ENCODE measurements at regions not wholly inside any gene's neighbourhood (a gene's known extent, or its start where the extent isn't known, plus 50 kb on each side); places are given as distances from the start of the nearest gene placed in this dataset.

GRCh38 chr2:57891086-57891712 lies 155.4 kb upstream of the VRK2 start:
- DNase-seq (ENCODE audit: low read depth in 2 of 3, low spot score in 2 of 3) = no peak

DNA sequence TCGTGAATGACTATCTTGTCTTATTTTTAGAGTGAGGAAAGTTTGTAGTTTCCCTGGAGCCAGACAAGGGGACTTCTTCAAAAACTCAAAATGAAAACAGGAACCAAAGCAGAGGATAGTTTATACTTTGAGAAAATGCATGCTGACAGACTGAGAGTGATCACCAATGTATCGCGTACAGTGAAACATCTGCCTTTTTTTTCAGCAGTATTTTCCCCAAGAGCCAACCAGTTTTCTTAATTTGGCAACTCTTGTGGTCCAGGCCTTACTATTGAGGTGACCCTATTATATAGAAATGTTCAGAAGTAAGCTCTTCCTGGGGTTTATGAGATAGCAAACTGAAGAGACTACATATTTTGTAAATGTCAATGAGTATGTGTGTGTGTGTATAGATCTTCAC lies 153.7 kb upstream of the VRK2 start:
- peak in 1 of 3 donors; percentile 3 for DNase-seq (ENCODE audit: low read depth in 2 of 3, low spot score in 2 of 3)

DNA sequence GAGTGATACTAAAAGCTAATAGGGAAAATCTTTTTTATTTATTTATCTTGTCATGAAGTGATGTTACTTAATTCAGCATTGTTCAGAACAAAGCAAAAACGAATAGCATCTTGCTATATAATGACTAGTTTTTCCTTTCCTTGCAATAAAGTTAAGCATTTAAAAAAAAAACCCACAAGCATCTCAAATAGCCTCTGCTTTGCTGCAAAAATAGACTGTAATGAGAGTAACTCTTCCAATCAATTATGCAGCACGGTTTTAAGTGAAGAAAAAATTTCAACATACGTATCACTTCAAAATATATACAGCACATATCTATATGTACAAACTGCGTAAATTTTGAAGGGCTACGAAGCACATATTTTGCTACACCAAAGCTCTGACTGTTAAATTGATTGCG lies 153.3 kb upstream of the VRK2 start:
- DNase-seq (ENCODE audit: low read depth in 2 of 3, low spot score in 2 of 3) = no peak

GRCh38 chr2:57893786-57894185 lies 152.8 kb upstream of the VRK2 start:
- no peak for DNase-seq (ENCODE audit: low read depth in 2 of 3, low spot score in 2 of 3)

DNA sequence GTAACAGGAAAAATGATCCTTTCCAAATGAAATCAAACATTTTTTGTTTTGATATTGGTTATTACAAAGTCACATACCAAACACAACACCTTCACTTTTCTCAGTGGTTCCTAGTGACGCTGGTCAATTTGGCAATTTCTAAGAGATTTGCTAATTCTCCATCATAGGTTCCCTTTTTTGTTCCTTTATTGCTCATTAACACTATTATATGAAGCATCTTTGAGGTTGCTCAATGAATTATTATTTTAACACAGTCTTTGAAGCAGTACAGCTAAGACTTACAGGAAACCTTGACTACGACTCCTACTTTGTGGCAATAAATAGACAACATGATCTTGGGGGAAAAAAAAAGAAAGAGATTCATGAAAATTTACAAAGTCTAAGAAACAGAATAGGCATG lies 152.2 kb upstream of the VRK2 start:
- no peak for DNase-seq (ENCODE audit: low read depth in 2 of 3, low spot score in 2 of 3)

GRCh38 chr2:57897920-57898319 lies 148.7 kb upstream of the VRK2 start:
- no peak for DNase-seq (ENCODE audit: low read depth in 2 of 3, low spot score in 2 of 3)

- peak in 1 of 3 donors; percentile 7 for DNase-seq (ENCODE audit: low read depth in 2 of 3, low spot score in 2 of 3)
Observed at GRCh38 chr2:57899898-57900297, 146.7 kb upstream of the VRK2 start.

- no peak for DNase-seq (ENCODE audit: low read depth in 2 of 3, low spot score in 2 of 3)
Observed at GRCh38 chr2:57902578-57902977, 144.0 kb upstream of the VRK2 start.

GRCh38 chr2:57906152-57906732 lies 140.4 kb upstream of the VRK2 start:
- peak in 2 of 3 donors; percentile 29 to 63 for DNase-seq (ENCODE audit: low read depth in 2 of 3, low spot score in 2 of 3)

- no peak for DNase-seq (ENCODE audit: low read depth in 2 of 3, low spot score in 2 of 3)
Observed at GRCh38 chr2:57907411-57907810, 139.2 kb upstream of the VRK2 start.

DNA sequence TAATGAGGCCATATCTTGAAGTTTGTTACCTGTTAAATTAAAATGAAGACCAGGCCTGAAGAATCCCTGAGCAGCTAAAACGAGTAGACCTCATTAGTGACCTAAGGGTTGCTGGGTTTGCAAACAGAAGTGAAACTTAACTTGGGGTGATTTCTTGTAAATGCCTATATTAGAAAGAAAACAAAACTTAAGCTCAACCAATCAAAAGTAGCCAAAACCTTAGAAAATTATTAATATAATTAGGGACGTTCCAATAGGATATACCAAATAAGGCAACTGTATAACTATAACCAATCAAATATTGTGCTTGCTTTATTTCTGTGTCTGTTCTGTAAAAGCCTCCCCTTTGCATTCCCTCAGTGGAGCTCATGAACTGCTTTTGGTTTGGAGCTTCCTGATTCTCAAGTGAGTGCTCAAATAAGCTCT lies 137.9 kb upstream of the VRK2 start:
- DNase-seq (ENCODE audit: low read depth in 2 of 3, low spot score in 2 of 3) = peak in 1 of 3 donors; percentile 31

GRCh38 chr2:57918126-57918525 lies 128.5 kb upstream of the VRK2 start:
- DNase-seq (ENCODE audit: low read depth in 2 of 3, low spot score in 2 of 3) = no peak

DNA sequence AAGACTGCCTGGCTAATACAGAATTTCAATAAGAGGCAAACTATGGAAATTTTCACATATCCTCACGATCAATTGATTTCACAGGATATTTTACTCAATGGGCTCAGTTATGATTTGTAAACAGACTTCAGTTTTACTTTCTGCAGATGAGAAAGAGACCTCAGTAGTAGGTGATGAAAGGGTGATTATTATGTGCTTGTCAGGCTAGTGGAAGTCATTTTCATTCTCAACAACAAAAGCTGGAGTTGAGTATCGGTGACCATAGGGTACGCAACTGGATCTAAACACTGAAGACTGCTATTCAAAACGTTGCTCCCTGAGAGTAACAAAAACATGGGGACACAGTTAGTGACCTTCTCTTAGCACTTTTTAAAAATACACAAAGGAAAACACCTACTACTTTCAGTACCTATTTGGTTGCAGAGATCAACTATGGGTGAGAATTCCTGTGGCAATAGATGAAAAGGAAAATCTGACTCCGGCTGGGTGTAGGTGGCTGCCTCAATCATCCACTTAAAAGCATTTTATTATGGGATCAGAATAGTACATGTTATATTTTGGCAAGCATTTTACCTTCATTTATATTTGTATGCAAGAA lies 126.2 kb upstream of the VRK2 start:
- no peak for DNase-seq (ENCODE audit: low read depth in 2 of 3, low spot score in 2 of 3)

GRCh38 chr2:57934659-57935058 lies 111.9 kb upstream of the VRK2 start:
- no peak for DNase-seq (ENCODE audit: low read depth in 2 of 3, low spot score in 2 of 3)

- DNase-seq (ENCODE audit: low read depth in 2 of 3, low spot score in 2 of 3) = no peak
Observed at GRCh38 chr2:57936216-57936615, 110.4 kb upstream of the VRK2 start.

DNA sequence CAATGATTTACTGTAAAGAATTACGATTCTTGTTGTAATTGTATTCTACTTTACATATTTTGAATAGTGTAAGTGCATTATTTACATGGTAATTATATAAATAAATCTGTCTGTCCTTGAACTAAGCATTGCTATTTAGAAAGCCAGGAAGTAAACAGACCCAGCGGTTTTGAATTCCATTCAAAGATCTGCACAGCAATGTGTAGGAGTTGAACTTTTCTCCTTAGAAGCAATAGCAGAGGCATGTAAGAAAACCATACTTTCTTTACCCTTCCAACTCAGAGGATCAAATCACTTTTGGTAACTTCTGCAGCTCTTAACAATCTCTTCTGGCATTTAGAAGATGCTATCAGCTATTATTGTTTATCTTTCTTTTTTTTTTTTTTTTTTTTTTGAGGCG lies 109.2 kb upstream of the VRK2 start:
- no peak for DNase-seq (ENCODE audit: low read depth in 2 of 3, low spot score in 2 of 3)

DNA sequence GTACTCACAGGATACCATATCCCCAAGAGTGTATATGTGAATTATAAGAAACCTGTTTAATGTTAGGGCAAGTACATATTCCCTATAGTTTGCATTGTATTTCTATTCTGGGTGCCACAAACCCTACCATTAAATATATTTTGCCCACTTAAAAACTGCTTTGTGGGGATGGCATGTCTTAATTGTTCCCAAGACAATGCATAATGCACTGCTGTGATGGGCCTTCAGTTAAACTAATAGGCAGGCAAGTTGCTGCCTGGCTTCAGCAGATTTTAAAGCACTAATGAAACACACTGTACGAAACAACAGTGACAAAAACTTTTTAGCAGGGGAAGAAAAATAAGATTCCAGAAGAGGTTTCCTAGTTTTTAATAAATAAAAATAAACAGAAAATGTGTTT lies 104.8 kb upstream of the VRK2 start:
- no peak for DNase-seq (ENCODE audit: low read depth in 2 of 3, low spot score in 2 of 3)

DNA sequence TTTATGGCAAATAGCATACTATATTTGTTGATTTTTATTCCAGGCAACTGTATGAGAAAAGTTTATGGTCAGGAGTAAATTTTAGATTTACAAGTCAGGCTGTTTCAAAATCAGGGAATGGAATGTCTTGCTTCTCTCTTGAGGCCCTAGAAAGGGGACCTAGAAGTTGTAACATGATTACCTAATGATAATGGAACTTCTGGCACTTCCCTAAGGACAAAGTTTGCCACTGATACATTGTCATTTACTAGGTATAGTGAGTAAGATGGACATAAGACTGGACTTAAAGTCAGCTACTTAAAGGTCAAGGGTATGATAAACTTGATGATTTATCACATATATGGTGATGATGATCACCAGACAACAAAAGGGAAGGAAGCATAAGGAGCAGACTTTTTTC lies 103.3 kb upstream of the VRK2 start:
- DNase-seq (ENCODE audit: low read depth in 2 of 3, low spot score in 2 of 3) = no peak

GRCh38 chr2:57947398-57947797 lies 99.2 kb upstream of the VRK2 start:
- no peak for DNase-seq (ENCODE audit: low read depth in 2 of 3, low spot score in 2 of 3)

DNA sequence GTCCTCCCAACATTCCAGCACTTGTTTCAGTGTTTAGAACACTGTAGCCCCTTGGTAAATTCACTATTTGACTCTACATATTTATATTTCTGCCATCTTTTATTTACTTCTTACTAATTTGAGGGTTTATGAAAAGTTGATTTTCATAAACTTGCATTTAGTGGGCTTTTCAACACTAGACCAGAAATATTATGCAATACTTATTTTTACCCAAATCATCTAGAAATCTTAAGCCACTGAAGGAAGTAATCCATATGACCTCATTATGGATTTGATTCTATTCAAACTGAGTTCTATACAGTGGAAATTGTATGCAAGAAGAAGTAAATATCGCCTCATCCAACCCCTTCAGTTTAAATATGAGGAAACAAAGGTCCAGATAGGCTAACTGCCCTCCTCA lies 92.6 kb upstream of the VRK2 start:
- no peak for DNase-seq (ENCODE audit: low read depth in 2 of 3, low spot score in 2 of 3)

DNA sequence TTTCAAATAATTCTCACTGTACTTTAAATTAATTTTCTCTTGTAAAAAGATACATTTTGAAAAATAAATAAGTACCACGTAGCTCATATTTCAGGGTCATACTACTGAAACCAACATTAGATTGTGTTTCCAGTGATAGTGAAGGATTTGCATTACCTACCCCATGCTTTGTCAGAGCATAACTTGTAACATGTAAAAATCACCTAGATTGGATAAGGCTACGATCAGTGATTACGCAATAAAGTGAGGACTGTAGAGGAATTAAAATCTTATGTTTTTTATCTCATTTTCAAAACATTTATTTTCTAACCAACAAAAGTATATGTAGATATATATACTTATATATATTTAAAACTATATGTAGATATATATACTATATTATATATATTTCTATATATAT lies 89.4 kb upstream of the VRK2 start:
- no peak for DNase-seq (ENCODE audit: low read depth in 2 of 3, low spot score in 2 of 3)

GRCh38 chr2:57959390-57959789 lies 87.2 kb upstream of the VRK2 start:
- DNase-seq (ENCODE audit: low read depth in 2 of 3, low spot score in 2 of 3) = no peak

Measured in hematopoietic multipotent progenitor cell (in vitro differentiated cells).